Testis (tissue), 2 donors: ENCODE measurements at regions not wholly inside any gene's neighbourhood (a gene's known extent, or its start where the extent isn't known, plus 50 kb on each side); places are given as distances from the start of the nearest gene placed in this dataset.

ENCODE experiments used
- DNase-seq: peaks from one replicate; pipeline ENCODE4 v3.0.0-alpha.2; 2019
- H3K27ac ChIP-seq, 2 donors: fragments of 200-600 bp; sonication (generic); one replicate each; pipeline ENCODE4 v1.5.1; 2019
- H3K27me3 ChIP-seq: fragments of 200-600 bp; sonication (generic); one replicate; pipeline ENCODE4 v1.5.1; 2019
- H3K36me3 ChIP-seq: fragments of 200-600 bp; sonication (generic); one replicate; pipeline ENCODE4 v1.5.1; 2017; ENCODE audit warnings: low read depth; ENCODE audit errors: missing control alignments
- H3K4me1 ChIP-seq: fragments of 200-600 bp; sonication (generic); one replicate; pipeline ENCODE4 v1.5.1; 2019
- H3K4me3 ChIP-seq, 2 donors: fragments of 200-600 bp; sonication (generic); one replicate each; pipeline ENCODE4 v1.5.1; 2017 to 2019
- H3K9me3 ChIP-seq: fragments of 200-600 bp; sonication (generic); one replicate; pipeline ENCODE4 v1.5.1; 2017
- POLR2A ChIP-seq: fragments of 450-650 bp; IDR thresholded peaks from one replicate; pipeline ENCODE4 v1.6.1; 2017; ENCODE audit warnings: antibody characterized with exemption, mild to moderate bottlenecking, moderate library complexity
- WGBS, 2 donors: methylation state at CpG; one replicate each; pipeline ENCODE4 v1.1.5; 2018; 5-methylcytosine and 5-hydroxymethylcytosine counted together
- intact Hi-C: fragments of 100-400 bp; cut with DNase I; formaldehyde crosslinking; loops from one replicate; pipeline ENCODE4 v1.15.1; 2023; ENCODE audit warnings: low total_unique reads
- TF ChIP-seq, protein P1 (sequence below), 3 experiments: fragments of 450-650 bp in 2 of 3; fragments of 200-600 bp in 1 of 3; sonication (generic) in 1 of 3; IDR thresholded peaks; one replicate each; pipeline ENCODE4 v1.5.1; 2016 to 2019; ENCODE audit warnings: antibody characterized with exemption in 3 of 3, mild to moderate bottlenecking in 2 of 3, moderate library complexity in 1 of 3

DNA sequence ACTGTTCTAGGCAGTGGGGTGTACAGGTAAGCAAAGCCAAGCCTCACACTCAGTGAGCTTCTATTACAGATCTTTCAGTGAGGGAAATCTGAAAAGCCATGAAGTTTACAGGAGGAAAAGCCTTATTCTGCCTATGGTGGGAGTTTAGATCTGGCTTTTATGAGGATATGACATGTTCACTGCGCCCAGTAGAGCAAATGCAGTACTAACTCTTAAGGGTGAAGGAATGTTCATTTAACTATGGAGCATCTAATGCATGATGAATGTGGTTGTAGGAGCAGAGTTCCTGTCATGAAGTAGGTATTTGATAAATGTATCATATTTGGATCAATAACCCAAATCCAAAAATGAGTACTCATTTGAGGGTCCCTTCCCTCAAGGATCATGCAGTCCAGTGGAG lies 230.2 kb upstream of the PAPPA start:
- Histone ChIP-seq H3K4me3 (no peak overlapping the region), H3K27ac (no peak overlapping the region), H3K36me3 (no peaks in the 10 kb centered on the region), H3K4me1 (no peaks in the 10 kb centered on the region), H3K27me3 (no peaks in the 10 kb centered on the region), H3K9me3 (no peaks in the 10 kb centered on the region)
- TF ChIP-seq POLR2A, result no peak
- TF ChIP-seq, protein P1, sequence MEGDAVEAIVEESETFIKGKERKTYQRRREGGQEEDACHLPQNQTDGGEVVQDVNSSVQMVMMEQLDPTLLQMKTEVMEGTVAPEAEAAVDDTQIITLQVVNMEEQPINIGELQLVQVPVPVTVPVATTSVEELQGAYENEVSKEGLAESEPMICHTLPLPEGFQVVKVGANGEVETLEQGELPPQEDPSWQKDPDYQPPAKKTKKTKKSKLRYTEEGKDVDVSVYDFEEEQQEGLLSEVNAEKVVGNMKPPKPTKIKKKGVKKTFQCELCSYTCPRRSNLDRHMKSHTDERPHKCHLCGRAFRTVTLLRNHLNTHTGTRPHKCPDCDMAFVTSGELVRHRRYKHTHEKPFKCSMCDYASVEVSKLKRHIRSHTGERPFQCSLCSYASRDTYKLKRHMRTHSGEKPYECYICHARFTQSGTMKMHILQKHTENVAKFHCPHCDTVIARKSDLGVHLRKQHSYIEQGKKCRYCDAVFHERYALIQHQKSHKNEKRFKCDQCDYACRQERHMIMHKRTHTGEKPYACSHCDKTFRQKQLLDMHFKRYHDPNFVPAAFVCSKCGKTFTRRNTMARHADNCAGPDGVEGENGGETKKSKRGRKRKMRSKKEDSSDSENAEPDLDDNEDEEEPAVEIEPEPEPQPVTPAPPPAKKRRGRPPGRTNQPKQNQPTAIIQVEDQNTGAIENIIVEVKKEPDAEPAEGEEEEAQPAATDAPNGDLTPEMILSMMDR (IDR thresholded peaks at IDR 0.05), result no peak
- intact Hi-C loops, result no loop called here
- no peak for DNase-seq
- WGBS, 2 donors, result 93% methylated on average over 1 of the region's 1 CpG

DNA sequence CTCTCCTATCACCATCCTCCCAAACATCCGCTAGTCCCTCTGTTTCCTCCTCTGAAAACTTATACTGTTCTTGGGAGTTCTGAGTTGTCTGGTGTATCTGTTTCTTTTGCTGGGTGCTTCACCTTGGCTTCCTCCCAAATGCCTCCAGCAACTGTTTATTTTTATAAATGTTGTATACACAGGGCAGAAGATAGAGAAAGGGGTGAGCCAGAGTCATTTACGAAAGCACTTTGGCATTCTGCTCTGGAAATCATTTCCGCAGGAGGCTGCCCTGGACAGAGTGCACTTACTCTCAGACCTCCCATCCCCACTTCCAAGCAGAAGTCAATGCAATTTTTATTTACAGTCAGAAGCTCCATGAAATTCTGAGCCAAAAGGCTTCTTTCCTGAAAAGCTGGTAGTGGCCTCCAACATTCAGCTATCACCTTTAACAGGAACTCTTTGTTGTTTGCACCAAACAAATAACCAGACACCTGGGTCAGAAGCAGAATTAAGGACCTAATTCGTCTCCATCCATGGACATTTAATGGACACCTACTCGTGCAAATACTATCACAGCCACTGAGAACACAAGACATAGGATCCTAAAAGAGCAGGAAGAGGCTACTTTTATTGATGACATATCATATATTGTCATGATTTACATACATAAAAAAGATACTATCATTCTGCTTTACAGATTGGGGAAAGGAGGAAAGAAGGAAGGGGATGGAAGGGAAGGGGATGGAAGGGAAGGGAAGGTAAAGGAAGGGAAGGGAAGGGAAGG lies 229.5 kb upstream of the PAPPA start:
- DNase-seq, result no peak

DNA sequence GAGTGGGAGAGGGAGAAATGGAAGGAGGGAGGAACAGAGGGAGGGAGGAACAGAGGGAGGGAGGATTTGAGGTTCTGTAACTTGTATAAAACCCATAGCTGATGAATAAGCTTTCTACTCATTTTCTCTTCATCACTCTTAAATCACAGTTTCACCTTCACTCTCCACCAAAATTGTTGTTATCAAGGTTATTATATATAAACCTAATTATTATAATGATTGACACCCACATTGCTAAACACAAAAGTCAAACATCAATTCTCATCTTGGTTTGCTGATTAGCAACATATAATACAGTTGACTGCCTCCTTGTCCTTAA lies 229.0 kb upstream of the PAPPA start:
- no peak for DNase-seq
- Histone ChIP-seq H3K9me3 (no peaks in the 10 kb centered on the region), H3K27ac (no peak overlapping the region), H3K4me1 (no peaks in the 10 kb centered on the region), H3K36me3 (no peaks in the 10 kb centered on the region), H3K4me3 (no peak overlapping the region), H3K27me3 (no peaks in the 10 kb centered on the region)
- intact Hi-C loops, result no loop called here
- TF ChIP-seq, protein P1 (IDR thresholded peaks at IDR 0.05), result no peak
- no peak for TF ChIP-seq POLR2A

More for the DNA sequence above, 229.5 kb upstream of the PAPPA start:
- H3K9me3 ChIP-seq, result no peaks in the 10 kb centered on the region
- no peaks in the 10 kb centered on the region for H3K4me1 ChIP-seq
- no peak overlapping the region for H3K4me3 ChIP-seq
- no peak overlapping the region for H3K27ac ChIP-seq
- TF ChIP-seq POLR2A, result no peak
- TF ChIP-seq, protein P1 (IDR thresholded peaks at IDR 0.05), result no peak
- H3K27me3 ChIP-seq, result no peaks in the 10 kb centered on the region
- H3K36me3 ChIP-seq, result no peaks in the 10 kb centered on the region
- intact Hi-C loops, result no loop called here
- 58 to 62% methylated on average over 5 of the region's 5 CpGs for WGBS, 2 donors

DNA sequence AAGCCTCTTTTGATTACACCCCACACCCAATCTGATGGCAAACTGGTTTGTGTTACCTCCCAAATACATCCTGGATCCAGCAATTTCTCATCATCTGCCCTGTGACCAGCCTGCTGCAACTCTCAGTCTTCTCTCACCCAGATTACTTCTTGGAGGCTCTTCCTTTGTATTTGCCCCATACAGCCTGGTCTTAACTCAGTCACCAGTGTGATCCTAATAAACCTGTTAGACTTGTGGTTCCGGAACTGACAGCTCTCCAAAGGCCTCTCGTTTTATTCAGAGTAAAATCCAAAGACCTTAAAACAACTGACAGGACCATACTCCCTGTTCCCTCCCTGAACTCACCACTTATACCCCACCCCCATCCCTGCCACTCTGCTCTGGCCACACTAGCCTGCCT lies 228.2 kb upstream of the PAPPA start:
- no peak for DNase-seq
- H3K27me3 ChIP-seq, result no peaks in the 10 kb centered on the region
- no peaks in the 10 kb centered on the region for H3K4me1 ChIP-seq
- WGBS, 2 donors, result 77 to 88% methylated on average over 2 of the region's 2 CpGs
- no peaks in the 10 kb centered on the region for H3K9me3 ChIP-seq
- H3K36me3 ChIP-seq, result no peaks in the 10 kb centered on the region
- no peak overlapping the region for H3K4me3 ChIP-seq
- TF ChIP-seq, protein P1 (IDR thresholded peaks at IDR 0.05), result no peak
- no peak for TF ChIP-seq POLR2A
- intact Hi-C loops, result no loop called here
- H3K27ac ChIP-seq, result no peak overlapping the region

DNA sequence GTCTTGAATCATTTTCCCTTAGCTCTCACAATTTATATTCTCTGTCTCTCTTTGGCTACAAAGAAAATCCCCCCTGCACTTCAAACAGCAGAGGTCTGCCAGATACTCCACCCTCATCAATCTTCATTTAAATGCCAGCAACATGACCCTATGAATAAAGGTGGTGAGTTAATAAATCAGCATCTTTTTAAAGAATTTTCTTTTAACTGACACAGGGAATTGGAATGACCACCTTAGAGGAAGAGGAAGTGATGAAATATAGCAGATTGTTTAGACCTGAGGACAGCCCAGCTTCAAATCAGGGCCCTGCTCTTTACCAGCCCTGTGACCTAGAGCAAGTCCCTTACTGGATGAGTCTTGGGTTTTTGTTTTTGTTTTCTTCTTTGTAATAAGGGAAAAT lies 223.1 kb upstream of the PAPPA start:
- no peak for TF ChIP-seq POLR2A
- TF ChIP-seq, protein P1 (IDR thresholded peaks at IDR 0.05), result no peak
- no peaks in the 10 kb centered on the region for H3K9me3 ChIP-seq
- no peak overlapping the region for H3K4me3 ChIP-seq
- H3K36me3 ChIP-seq, result no peaks in the 10 kb centered on the region
- no peaks in the 10 kb centered on the region for H3K27me3 ChIP-seq
- no peak for DNase-seq
- H3K27ac ChIP-seq, result no peak overlapping the region
- no peaks in the 10 kb centered on the region for H3K4me1 ChIP-seq
- intact Hi-C loops, result no loop called here
